HS-5 (cell line): ENCODE measurements at regions not wholly inside any gene's neighbourhood (a gene's known extent, or its start where the extent isn't known, plus 50 kb on each side); places are given as distances from the start of the nearest gene placed in this dataset.
A peak's percentile ranks its signal among the peaks of the same experiment; 100 is the strongest.
"Not testable (repeated sequence)": the region's sequence is repeated elsewhere in the genome, so short reads cannot be mapped to it uniquely, and the experiment has no call there.

Source experiments
- DNase-seq: peaks from one replicate; pipeline ENCODE4 v3.0.0-alpha.2; 2012; ENCODE audit warnings: low read depth

- DNase-seq, result no peak
Observed at GRCh38 chr2:171266102-171266501, 105.4 kb upstream of the TLK1 start.

GRCh38 chr2:171261529-171261928, 100.8 kb upstream of the TLK1 start:
- not testable (repeated sequence) for DNase-seq

DNA sequence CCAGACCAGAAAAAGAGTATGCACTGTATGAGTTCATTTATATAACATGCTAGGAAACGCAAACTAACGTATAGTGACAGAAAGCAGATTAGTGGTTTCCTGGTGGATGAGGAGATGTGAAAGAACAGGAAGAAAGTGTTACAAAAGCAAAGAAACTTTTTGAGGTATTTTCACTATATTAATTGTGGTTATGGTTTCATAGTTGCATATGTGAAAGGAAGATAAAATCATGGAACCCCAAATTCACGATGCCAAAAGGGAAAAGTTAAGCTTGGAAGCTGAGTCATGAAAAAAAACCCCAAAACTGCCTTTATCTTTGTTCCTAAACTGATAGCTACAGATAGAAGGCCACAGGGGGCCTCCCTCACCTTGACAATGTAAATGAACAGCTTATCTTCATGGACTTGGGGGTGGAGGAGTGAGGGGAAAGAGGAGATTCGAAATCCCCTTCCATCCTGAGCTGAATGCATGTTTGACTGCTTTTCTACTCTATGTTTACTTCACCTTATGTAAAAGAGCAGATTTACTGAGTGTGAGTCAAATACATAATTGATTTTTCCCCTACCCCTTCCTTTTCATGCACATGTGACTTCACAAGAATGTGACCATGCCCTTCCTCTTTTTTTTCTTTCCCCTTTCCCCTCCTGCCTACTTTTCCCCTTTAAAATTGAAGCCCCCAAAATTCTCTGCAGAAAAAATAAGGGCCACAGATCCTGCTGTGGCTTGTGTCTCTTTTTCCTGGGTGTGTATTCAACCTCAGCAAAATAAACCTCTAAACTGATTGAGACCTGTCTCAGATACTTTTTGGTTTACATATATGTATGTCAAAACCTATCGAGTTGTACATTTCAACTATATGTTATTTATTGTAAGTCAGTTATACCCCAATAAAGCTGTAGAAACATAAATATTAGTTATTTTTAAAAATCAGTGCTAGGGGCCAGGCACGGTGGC, 100.1 kb upstream of the TLK1 start:
- no peak for DNase-seq

- DNase-seq, result no peak
Observed at GRCh38 chr2:171254666-171255065, 94.0 kb upstream of the TLK1 start.

- DNase-seq, result no peak
Observed at GRCh38 chr2:171253900-171254650, 93.4 kb upstream of the TLK1 start.

DNA sequence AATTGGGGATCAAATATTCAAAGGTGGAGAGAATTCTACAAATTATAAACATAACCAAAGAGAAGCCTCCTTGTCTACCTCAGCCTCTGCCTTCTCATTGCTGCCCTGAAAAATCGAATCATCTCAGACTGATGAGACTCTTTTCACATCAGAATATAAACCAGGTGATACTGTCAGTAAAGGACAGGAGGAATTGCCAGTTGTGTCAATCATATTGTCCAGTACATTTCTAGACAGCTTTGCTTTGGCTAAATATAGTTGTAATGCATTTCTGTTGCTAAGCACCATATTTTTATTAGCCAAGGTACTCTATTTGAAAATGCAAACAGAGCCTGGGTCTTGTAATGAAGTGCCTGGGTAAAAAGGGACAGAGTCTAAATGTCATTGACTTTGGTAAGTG, 92.6 kb upstream of the TLK1 start:
- no peak for DNase-seq

GRCh38 chr2:171249689-171250088, 89.0 kb upstream of the TLK1 start:
- DNase-seq, result no peak

DNA sequence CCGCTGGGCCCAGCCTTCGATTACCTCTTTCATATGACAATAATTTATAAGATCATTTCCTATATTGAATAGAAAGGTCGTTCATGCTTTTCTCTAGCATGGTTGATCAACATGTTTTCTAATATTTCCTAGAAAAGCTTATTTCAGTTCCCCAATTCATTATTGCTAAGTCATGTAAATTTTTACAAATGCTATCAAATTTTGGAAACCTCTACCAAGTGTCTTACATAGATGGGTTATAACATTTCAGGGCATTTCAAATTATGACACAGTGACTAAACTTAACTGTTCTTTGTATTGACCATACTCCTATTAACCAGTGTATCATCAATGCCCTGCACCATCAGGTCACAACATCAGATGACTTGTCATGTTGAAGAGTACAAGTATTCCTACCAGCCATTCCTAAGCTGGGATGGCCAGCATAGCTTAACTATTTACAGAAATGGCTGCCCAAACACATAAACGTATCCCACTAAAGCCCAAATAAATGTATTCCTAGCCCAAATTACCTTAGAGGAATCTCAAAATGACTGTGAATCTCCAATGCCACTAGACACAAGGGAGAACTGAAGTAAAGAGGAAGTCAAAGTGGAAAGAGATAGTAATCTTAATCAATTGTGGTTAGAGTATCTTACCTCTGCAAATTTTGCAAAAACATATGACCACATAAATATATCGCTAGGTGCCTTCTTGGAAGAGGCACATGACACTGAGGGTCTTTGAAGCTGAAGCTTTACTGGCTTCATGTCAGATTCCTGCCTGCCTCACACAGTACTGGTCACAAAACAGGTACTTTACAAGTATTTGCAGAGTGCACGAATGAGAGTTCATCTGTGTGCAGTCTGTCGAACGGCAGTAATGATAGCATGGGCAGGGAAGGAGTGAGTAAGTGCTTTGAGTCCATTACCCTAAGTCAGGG, 87.3 kb upstream of the TLK1 start:
- no peak for DNase-seq

DNA sequence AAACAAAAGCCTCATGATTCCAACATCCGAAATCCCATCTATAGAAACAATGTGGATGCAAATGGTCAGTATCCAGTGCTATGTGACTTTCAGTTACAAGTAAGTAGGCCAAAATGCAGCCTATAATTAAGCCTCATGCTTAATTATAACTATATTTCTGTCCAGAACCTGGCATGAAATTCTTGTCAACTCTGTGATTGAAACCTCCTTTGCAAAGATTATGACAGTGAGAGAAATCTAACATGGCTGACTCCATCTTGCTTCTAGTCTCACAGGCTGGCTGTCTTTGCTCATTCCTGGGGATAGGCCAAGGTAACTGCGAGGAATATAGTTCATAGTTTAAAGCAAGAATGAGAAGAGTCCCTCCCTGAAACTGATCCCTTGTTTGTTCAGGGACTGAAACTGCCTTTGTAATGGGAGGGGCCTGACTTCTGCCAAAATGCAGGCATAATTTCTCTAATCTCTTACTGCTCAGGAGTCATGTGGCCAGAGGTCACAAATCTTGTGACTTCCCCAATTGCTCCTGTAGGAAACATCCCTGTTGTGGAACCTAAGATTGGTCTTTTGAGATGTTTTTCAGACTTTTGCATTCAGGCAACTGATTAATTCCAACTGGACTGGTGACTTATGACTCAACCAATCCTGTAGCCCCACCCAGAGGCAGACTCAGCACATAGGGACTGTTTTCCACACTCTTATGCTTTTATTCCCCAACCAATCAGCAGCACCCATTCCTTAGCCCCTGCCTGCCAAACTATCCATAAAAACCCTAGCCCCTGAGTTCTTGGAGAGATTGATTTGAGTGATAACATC, 84.5 kb upstream of the TLK1 start:
- DNase-seq, result no peak

DNA sequence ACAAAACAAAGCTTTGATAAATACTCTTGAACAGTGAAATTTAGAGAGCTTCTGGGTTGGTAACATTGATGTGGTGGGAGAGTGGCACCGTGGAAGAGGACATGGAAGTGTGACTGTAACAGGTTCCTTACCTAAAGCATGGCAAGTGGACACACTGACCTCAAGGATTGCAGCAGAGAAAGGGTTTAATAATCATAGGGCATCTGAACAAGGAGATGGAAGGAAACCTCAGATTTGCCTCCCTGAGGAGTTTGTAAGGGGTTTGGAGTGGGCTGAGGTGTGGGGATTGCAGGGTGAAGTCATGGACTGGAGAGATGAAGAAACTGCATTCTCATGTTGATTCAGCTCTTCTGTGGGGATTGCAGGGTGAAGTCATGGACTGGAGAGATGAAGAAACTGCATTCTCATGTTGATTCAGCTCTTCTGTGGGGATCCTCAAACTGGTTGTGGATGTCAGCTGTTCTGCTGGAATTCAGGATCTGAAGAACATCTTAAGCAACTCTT, 83.8 kb upstream of the TLK1 start:
- DNase-seq, result peak; percentile 39

GRCh38 chr2:171241771-171242170, 81.1 kb upstream of the TLK1 start:
- DNase-seq, result no peak

- DNase-seq, result no peak
Observed at GRCh38 chr2:171238946-171239345, 78.3 kb upstream of the TLK1 start.

DNA sequence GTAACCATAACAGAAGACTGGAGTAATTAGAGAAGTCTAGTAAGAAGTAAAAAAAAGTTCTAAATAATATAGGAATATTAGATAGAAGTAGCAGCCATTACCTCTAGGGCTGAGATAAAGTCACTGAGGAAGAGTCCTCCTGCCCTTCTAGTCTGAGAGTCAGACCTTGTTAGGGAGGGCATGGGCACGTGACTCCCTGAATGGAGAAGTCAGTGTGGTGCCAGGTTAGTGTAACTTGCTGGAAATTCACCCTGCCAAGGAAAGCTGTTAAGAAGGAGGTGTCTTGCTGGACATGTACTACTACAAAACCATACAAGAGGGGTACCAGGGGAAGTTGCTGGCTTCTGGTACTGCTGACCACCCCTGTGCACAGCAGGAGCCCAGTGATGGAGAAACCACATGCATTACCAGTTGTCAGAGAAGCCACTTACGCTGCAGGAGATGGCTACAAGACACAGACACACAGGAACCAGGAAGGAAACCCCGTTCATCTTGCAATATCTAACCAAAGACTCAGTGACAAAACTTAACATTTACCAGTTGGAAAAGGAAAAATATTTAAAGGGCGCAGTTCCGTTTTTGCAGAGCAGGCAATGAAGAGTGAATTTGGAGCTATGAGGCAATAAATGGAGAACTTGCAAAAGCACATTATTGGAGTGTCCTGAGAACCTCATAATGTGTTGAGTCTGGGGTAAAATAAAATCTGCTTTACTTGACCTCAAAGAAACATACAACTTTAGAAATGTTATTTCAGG, 77.2 kb upstream of the TLK1 start:
- DNase-seq, result no peak

DNA sequence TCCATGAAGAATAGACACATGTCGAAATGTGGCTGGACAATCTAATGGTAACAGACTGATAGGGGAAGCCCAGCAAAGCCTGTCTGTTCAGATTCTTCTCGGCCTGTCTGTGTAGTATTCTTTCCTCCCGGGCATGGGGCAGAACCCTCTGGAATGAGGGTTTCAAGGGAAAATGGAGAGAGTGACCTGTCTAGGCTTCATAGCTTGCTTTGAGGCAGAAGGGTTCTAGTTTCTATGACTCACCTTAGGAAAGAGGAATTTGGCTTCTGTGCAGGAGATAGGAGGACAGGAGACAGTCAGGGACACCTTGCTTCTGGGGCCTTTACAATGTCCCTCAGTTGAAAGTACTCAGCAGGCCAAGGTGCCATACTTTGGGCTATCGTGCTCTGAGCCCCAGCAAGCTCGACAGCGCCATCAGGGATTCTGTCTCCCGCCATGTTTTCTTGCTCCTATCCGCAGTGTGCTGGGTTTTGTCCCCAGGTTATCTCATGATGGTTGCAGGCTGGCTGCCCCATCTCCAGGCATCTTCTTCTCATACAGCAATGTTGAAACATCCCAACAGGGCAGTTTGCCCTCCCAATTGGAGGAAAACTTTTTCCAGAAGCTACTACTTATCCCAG, 74.7 kb upstream of the TLK1 start:
- no peak for DNase-seq

DNA sequence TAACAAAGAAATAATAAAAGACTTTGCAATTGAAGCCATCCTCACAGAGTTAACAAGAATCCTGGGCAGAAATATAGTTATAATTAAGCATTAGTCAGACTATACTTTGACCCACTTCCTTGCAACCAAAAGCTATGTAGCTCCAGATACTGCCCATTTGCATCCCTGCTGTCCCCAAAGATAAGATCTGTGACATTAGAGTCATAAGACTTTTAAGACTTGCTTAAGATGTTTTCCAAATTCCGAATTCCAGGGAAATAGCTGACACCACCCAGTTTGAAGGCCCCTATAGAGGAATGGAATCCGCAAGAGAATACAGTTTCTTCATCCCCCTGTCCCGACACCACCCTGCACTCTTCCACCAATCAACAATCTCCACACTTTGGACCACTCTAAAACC, 69.5 kb upstream of the TLK1 start:
- no peak for DNase-seq

GRCh38 chr2:171228826-171229225, 68.1 kb upstream of the TLK1 start:
- DNase-seq, result no peak

DNA sequence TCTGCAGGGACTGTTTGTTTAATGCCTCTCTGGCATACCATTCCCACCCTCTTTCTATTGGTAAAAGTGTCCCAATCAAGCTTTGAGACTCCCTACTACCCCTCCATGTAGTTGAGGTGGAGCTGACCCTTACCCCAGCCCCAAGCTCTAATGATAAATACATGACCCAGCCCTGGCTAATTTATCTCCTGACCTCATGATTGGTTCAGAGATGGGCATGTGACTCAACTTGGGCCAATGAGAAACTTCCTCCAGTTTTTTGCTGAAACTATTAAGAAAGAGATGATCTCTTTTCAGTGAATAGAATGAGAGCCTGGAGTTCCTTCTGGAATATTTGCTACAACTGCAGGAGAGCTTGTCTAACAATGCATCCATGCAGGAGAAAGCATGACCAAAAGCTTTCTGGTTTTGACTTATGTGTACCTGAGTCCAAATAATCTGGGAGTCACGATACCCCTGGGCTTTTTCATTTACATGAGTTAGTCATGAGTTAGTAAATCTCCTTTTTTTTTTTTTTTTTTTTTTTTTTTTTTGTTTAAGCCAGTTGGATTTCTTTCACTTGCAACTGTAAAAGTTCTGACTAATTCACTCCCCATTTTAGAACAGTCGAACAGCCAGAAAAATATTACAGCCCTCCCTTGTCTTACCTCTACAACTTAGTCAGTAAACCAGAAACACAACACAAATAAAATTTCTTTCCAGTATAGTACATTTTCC, 66.5 kb upstream of the TLK1 start:
- DNase-seq, result no peak

GRCh38 chr2:171226461-171226860, 65.8 kb upstream of the TLK1 start:
- DNase-seq, result no peak

DNA sequence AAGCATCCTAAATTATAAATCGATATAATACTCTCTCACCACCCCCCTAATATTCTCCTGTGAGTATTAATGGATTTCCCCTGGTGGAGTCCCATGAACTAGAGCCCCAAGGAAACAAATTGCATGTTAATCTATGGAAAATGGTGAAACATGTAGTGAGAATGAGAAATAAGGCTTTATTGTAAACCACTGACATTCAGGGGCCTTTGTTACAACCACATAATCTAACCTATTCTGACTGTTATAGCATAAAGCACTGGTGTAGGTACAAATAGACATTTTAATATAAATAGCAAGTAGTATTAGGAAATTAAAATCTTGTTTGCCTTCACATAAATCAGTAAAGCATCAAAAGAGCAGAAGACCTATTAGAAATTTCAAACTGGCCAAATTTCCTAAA, 65.3 kb upstream of the TLK1 start:
- DNase-seq, result no peak
